Activated T-cell treated with anti-CD3 and anti-CD28 coated beads, Interleukin-2, amount 50 U/mL, for 24 hours (primary cell): ENCODE measurements at regions not wholly inside any gene's neighbourhood (a gene's known extent, or its start where the extent isn't known, plus 50 kb on each side); places are given as distances from the start of the nearest gene placed in this dataset.
A peak's percentile ranks its signal among the peaks of the same experiment; 100 is the strongest.
"Not testable (repeated sequence)": the region's sequence is repeated elsewhere in the genome, so short reads cannot be mapped to it uniquely, and the experiment has no call there.

ENCODE experiments used
- DNase-seq: peaks from one replicate; pipeline ENCODE4 v3.0.0-alpha.2; 2020
- H3K27ac Mint-ChIP-seq: 2 replicates; pipeline ENCODE4 v1.8.0; 2020; ENCODE audit warnings: mild to moderate bottlenecking, mixed read lengths
- H3K27me3 Mint-ChIP-seq: 2 replicates; pipeline ENCODE4 v1.8.0; 2020; ENCODE audit warnings: mixed read lengths
- H3K36me3 Mint-ChIP-seq: 2 replicates; pipeline ENCODE4 v1.8.0; 2020; ENCODE audit warnings: low read depth, mixed read lengths
- H3K4me1 Mint-ChIP-seq: 2 replicates; pipeline ENCODE4 v1.8.0; 2020; ENCODE audit warnings: low read depth, mixed read lengths
- H3K4me3 Mint-ChIP-seq: 2 replicates; pipeline ENCODE4 v1.8.0; 2020; ENCODE audit warnings: mild to moderate bottlenecking, moderate library complexity, mixed read lengths
- H3K9me3 Mint-ChIP-seq: 2 replicates; pipeline ENCODE4 v1.8.0; 2020; ENCODE audit warnings: mixed read lengths

DNA sequence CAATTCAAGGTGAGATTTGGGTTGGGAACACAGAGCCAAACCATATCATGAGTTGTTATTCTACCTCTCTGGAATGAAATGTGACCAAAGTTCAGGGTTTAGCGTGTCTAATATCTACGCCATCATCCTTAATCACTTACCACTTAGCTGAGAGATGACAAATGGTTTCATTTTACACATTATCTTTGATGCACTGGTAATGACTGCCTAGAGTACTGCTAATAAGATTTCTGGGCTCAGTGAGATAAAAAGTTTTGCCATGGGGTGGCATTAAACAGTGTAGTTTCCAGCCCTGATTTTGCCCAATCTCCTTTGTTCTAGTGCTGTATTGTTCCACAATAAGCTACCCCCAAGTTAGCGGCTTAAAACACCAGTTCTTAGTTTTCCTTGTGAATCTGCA, 367.2 kb downstream of the MLLT3 start:
- peaks cover 39% of the 10 kb centered on the region for H3K4me1 Mint-ChIP-seq
- H3K9me3 Mint-ChIP-seq: peaks cover 6% of the 10 kb centered on the region
- DNase-seq: no peak
- no peaks in the 10 kb centered on the region for H3K36me3 Mint-ChIP-seq
- H3K27ac Mint-ChIP-seq: peak overlapping the region; percentile 87
- H3K27me3 Mint-ChIP-seq: no peaks in the 10 kb centered on the region
- no peak overlapping the region for H3K4me3 Mint-ChIP-seq

DNA sequence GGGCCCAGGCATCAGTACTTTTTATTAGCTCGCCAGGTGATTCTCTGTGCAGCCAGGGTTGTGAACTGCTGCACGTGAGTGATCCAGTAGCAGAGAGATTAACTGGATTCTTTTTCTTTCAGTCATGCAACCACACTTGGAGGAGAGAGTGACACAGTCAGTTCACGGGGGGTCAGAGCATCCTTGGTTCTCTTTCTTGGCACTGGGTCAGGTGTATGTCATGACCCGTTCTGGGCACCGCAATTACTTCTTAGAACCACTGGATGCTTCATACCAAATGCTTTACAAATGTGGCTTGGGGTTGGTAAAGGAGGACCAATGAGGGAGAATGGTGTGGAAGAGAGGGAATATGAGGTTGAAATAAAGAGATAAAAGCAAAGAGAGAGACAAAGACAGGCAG, 368.7 kb downstream of the MLLT3 start:
- peaks cover 8% of the 10 kb centered on the region for H3K9me3 Mint-ChIP-seq
- H3K4me3 Mint-ChIP-seq: no peak overlapping the region
- no peaks in the 10 kb centered on the region for H3K27me3 Mint-ChIP-seq
- no peaks in the 10 kb centered on the region for H3K36me3 Mint-ChIP-seq
- H3K27ac Mint-ChIP-seq: no peak overlapping the region
- no peak for DNase-seq
- peaks cover 39% of the 10 kb centered on the region for H3K4me1 Mint-ChIP-seq

DNA sequence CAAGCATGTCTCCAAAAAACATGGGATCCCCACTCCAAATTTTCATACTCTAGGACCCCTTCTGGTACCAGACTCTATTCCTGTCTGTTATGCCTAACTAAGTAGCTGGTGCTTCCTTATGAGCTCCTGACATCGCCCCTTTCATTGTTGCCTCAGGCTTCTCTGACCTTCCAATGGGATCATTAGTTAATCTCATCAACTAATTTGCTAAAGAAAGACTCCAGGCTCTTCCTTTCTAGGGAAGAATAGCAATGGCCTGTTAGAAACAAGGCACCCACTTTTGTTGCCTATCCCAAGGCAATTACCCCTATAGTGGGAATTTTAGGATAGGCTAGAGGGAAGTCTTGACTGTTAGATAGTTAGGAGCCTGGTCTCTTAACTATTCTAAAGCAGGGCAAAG, 369.5 kb downstream of the MLLT3 start:
- no peak for DNase-seq

DNA sequence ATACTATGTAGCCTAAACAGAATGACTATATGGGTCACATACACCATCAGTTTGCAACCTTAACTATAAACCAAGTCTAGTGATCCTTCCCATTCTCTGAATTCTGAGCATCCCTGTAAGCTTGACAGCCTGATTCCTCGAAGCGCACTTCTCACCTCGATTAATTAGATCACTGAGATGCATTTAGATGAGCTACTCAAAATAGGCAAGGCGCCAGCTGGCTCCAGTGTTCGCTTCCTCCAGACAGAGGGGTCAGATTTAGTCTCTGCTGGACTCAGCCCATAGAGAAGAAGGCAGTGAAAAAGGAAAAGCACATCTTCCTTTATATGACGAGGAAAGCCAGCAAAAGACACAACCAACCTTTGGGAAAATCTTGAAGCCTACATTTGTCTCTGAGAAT, 371.5 kb downstream of the MLLT3 start:
- no peak overlapping the region for H3K4me3 Mint-ChIP-seq
- no peaks in the 10 kb centered on the region for H3K27me3 Mint-ChIP-seq
- peaks cover 22% of the 10 kb centered on the region for H3K4me1 Mint-ChIP-seq
- no peaks in the 10 kb centered on the region for H3K36me3 Mint-ChIP-seq
- H3K9me3 Mint-ChIP-seq: peaks cover 15% of the 10 kb centered on the region
- H3K27ac Mint-ChIP-seq: no peak overlapping the region
- no peak for DNase-seq

More for the DNA sequence above, 369.5 kb downstream of the MLLT3 start:
- Mint-ChIP-seq H3K4me1 (peaks cover 39% of the 10 kb centered on the region), H3K27me3 (no peaks in the 10 kb centered on the region), H3K27ac (no peak overlapping the region), H3K4me3 (no peak overlapping the region), H3K36me3 (no peaks in the 10 kb centered on the region), H3K9me3 (peaks cover 15% of the 10 kb centered on the region)

DNA sequence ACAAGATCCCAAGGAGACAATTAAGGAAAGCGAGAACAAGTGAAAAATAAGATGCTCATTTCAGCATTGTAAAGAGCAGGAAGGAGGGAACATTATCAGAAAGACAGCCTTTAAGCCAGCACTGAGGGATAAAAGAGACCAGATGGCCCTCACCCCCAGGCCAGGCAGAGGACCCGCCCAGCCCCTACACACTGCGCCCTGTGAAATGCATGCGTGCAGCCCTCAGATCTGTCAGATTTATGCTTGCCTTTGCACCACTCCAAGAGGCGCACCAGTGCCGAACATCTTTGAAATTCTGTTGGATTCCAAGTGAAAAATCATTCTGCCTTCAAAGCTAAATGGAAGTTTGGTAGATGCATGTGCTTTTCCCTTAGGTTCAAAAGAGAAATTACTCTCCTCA, 378.0 kb downstream of the MLLT3 start:
- Mint-ChIP-seq H3K36me3 (no peaks in the 10 kb centered on the region), H3K9me3 (peaks cover 9% of the 10 kb centered on the region), H3K27ac (no peak overlapping the region), H3K27me3 (peaks cover 18% of the 10 kb centered on the region), H3K4me1 (peaks cover 56% of the 10 kb centered on the region), H3K4me3 (no peak overlapping the region)
- DNase-seq: no peak

DNA sequence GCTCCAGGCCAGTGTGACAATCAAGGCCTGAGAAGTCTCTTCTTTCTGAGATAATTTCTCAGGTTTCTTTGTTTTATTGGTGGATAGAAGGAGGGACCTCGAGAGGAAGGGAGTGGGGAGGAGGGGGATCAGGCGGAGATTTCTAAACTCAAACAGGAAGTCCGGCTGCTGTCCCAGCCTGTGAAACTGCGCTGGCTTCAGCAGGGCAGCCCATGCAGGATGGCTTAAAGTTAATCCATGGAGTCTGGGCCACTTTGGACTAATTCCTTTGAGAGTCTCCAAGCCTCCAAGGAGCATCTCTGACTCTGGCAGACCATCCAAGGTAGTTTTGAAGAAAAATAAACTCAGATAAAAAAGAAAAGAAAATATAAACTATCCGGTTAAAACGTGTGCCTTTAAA, 378.5 kb downstream of the MLLT3 start:
- Mint-ChIP-seq H3K4me3 (no peak overlapping the region), H3K36me3 (no peaks in the 10 kb centered on the region), H3K9me3 (peaks cover 9% of the 10 kb centered on the region), H3K4me1 (peaks cover 56% of the 10 kb centered on the region), H3K27ac (no peak overlapping the region), H3K27me3 (peaks cover 18% of the 10 kb centered on the region)
- no peak for DNase-seq

DNA sequence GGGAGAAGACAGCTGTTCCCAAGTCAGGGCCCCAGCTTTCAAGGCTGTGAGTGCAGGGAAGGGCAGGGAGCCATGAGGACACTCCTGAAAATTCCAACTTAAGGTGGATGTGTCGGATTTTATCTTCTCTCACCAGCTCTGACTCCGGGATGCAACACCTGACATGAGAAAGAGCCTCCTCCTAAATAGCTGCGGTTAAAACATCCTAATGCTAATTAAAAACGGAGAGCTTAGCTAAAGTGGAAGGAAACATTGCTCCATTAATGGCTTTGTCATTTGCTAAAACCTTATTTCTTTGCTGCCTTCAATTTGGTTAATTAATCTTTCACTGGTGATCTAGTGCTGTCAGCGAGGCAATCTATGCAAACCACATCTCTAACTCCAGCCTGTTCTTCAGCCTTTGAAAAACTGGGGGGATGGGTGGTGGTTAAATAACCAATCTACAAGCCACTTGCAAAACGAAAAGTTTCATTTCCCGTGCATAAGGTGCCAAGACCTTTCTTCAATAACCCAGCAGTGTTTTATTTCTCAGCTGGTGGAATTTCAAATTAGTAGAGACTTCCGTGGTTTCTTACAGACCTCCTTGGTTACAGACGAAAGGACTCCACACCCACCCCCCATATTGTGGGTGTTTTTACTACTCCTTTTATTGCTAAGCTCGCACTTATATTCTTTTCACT, 379.6 kb downstream of the MLLT3 start:
- Mint-ChIP-seq H3K27ac (peak overlapping the region; percentile 32), H3K36me3 (no peaks in the 10 kb centered on the region), H3K4me1 (peaks cover 56% of the 10 kb centered on the region), H3K9me3 (no peaks in the 10 kb centered on the region), H3K4me3 (peak overlapping the region; percentile 9), H3K27me3 (peaks cover 18% of the 10 kb centered on the region)
- DNase-seq: no peak

DNA sequence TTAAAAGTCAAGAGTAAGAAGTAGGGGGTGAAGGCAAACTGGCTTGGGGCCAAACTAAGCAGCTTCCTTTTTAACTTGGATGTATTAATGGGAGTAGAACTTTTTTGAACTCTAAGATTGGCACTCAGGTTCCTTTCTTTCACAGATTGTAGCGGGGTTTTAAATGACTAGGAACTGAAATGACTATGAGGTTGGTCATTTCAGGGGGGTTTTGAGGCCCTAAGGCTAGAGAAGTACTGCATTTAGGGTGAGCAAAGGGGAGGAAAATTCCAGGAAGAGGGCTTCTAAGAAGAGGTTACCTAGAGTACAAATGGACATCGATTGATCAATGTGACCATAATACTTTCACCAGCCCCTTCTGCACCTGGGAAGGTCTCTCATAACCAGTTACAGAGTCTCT, 381.8 kb downstream of the MLLT3 start:
- Mint-ChIP-seq H3K9me3 (no peaks in the 10 kb centered on the region), H3K4me1 (peaks cover 55% of the 10 kb centered on the region), H3K27me3 (peaks cover 18% of the 10 kb centered on the region), H3K36me3 (no peaks in the 10 kb centered on the region), H3K27ac (no peak overlapping the region), H3K4me3 (no peak overlapping the region)
- DNase-seq: no peak

DNA sequence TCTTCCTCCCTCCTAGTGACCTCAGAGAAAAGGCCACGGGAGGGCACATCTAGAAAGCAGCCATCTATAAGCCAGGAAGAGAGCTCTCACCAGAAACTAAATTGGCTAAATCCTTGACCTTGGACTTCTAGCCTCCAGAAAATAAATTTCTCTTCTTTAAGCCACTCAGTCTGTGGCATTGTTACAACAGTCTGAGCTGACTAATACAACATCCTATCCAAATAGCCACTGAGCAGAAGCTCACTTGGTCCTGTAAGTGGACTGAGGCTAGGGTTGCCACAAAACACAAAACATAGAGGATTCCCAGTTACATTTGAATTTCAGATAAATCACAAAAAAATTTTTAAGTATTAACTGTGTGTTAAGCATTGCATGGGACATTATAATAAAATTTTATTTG, 383.4 kb downstream of the MLLT3 start:
- Mint-ChIP-seq H3K27ac (no peak overlapping the region), H3K9me3 (peaks cover 5% of the 10 kb centered on the region), H3K4me3 (no peak overlapping the region), H3K27me3 (peaks cover 18% of the 10 kb centered on the region), H3K4me1 (peaks cover 41% of the 10 kb centered on the region), H3K36me3 (no peaks in the 10 kb centered on the region)
- DNase-seq: no peak

DNA sequence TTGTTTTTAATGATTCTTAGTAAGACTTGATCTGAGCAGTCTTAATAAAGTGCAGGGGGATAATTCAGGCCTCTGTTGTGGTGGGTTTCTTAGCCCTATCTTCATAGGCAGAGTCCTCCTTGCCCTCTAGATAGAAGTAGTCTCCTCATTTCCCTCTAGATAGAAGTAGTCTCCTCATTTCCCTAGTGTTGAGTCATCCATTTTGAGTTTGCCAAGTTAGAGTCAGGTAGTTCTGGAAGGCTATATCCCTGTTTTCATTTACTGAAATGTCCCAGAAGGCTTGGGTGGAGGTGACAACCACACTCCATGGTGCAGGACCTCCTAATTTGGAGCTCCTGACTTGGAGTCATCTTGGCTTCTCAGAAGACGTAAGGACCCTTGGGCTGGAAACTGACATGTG, 384.6 kb downstream of the MLLT3 start:
- Mint-ChIP-seq H3K27ac (no peak overlapping the region), H3K4me1 (peaks cover 29% of the 10 kb centered on the region), H3K9me3 (peaks cover 5% of the 10 kb centered on the region), H3K36me3 (no peaks in the 10 kb centered on the region), H3K27me3 (peaks cover 18% of the 10 kb centered on the region), H3K4me3 (no peak overlapping the region)
- DNase-seq: no peak

DNA sequence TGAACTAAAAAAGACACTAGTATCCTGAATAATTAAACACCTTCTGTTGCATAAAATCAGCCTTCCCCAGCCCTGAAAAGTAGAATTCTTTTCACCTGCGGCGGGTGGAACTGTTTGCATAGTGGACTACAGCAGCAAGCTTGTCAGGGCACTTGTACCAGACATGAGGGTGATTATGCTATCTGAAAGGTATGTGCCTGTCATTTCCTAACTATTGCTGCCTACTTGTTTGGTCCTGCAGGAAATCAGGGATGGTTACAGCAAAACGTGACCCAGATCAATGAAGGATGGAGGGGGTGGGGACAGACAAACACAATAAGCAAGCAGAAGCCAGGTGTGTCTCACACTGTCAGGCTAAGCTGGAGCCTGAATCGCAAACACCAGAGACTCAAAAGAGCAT, 385.6 kb downstream of the MLLT3 start:
- peaks cover 7% of the 10 kb centered on the region for H3K9me3 Mint-ChIP-seq
- no peak overlapping the region for H3K4me3 Mint-ChIP-seq
- peaks cover 18% of the 10 kb centered on the region for H3K27me3 Mint-ChIP-seq
- H3K27ac Mint-ChIP-seq: no peak overlapping the region
- DNase-seq: no peak
- peaks cover 19% of the 10 kb centered on the region for H3K4me1 Mint-ChIP-seq
- H3K36me3 Mint-ChIP-seq: no peaks in the 10 kb centered on the region

DNA sequence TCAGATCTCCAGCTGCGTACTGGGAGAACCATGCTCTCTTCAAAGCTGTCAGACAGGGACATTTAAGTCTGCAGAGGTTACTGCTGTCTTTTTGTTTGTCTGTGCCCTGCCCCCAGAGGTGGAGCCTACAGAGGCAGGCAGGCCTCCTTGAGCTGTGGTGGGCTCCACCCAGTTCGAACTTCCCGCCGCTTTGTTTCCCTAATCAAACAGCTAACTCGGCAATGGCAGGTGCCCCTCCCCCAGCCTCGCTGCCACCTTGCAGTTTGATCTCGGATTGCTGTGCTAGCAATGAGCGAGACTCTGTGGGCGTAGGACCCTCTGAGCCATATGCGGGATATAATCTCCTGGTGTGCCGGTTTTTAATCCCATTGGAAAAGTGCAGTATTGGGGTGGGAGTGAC, 387.1 kb downstream of the MLLT3 start:
- H3K27ac Mint-ChIP-seq, H3K36me3 Mint-ChIP-seq, H3K4me1 Mint-ChIP-seq, DNase-seq, H3K9me3 Mint-ChIP-seq, H3K27me3 Mint-ChIP-seq, H3K4me3 Mint-ChIP-seq: not testable (repeated sequence)

DNA sequence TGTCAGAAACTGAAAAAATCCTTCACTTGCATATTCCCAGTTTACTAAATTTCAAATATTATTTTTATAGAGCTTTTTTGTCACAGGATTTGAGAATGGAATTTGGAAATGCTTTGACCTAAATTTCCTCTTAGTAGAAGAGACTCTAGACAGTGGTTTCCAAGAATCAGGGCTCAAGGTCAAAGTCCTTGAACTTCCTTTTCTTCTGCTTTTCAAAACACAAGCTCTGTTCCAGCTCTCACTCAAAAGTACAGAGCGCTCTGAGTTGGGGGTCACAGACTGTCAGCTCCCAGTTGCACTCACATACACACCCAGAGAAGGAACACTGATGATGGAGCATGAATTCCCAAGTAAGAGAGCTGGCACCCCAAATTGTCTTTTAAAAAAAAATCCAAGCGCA, 394.2 kb downstream of the MLLT3 start:
- Mint-ChIP-seq H3K27me3 (no peaks in the 10 kb centered on the region), H3K36me3 (no peaks in the 10 kb centered on the region), H3K4me3 (no peak overlapping the region), H3K9me3 (peaks cover 7% of the 10 kb centered on the region), H3K27ac (no peak overlapping the region), H3K4me1 (peaks cover 34% of the 10 kb centered on the region)
- DNase-seq: no peak

DNA sequence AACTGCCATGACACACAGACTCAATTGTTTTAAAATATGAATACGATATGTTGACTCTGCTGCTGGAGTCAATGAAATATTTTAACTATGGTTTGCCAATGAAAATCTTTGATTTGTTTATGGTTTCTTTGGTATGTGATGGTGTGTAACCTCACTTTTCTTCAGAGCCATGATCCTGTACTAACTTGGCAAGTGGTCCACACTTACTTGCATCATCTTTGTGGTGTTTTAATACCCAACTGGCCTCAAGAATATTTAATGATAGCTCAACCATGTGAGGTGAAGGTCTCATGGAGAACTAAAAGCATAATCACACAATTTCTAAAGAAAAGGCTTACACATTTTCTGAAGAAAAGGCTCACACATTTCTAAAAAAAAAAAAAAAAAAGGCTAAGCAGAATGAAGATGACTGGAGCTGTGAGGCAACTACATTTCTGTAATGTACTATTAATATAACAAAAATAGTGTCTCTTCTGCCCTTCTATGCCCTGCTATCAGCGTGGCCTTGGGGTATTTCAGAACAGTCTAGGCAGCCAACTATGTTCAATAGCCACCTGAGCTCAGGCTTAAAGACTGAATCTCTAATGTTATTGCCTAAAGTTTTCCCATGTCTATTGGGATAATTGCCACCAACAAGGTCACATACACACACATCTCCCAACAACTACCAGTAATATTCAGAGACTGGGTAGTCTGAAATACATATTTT, 395.0 kb downstream of the MLLT3 start:
- peaks cover 34% of the 10 kb centered on the region for H3K4me1 Mint-ChIP-seq
- H3K4me3 Mint-ChIP-seq: no peak overlapping the region

DNA sequence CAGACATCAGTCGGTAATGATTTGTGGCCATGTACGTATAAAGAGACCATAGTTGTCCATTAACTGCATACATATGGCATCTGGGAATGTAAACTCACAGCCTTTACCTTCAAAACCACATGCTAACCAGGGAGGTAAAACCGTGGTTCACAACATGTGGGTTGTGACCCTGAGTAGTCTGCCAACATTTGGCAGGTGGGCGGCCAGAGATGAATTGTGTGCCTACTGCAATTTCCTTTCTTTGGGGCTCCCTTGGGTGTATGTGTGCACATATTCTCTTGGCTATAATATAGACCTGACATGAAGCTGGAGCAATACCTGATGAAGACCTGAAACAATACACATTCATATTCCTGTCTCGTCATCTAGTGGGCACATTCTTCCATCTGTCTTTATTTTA, 396.0 kb downstream of the MLLT3 start:
- H3K4me3 Mint-ChIP-seq: no peak overlapping the region
- peaks cover 36% of the 10 kb centered on the region for H3K4me1 Mint-ChIP-seq
- no peaks in the 10 kb centered on the region for H3K27me3 Mint-ChIP-seq

More for the DNA sequence above, 395.0 kb downstream of the MLLT3 start:
- Mint-ChIP-seq H3K27ac (no peak overlapping the region), H3K36me3 (no peaks in the 10 kb centered on the region), H3K27me3 (no peaks in the 10 kb centered on the region), H3K9me3 (peaks cover 7% of the 10 kb centered on the region)
- DNase-seq: no peak

More for the DNA sequence above, 396.0 kb downstream of the MLLT3 start:
- no peak for DNase-seq
- no peaks in the 10 kb centered on the region for H3K36me3 Mint-ChIP-seq
- no peak overlapping the region for H3K27ac Mint-ChIP-seq
- peaks cover 5% of the 10 kb centered on the region for H3K9me3 Mint-ChIP-seq
